ENCODE measurements at regions not wholly inside any gene's neighbourhood (a gene's known extent, or its start where the extent isn't known, plus 50 kb on each side); places are given as distances from the start of the nearest gene placed in this dataset.
"Not testable (repeated sequence)": the region's sequence is repeated elsewhere in the genome, so short reads cannot be mapped to it uniquely, and the experiment has no call there.

DNA sequence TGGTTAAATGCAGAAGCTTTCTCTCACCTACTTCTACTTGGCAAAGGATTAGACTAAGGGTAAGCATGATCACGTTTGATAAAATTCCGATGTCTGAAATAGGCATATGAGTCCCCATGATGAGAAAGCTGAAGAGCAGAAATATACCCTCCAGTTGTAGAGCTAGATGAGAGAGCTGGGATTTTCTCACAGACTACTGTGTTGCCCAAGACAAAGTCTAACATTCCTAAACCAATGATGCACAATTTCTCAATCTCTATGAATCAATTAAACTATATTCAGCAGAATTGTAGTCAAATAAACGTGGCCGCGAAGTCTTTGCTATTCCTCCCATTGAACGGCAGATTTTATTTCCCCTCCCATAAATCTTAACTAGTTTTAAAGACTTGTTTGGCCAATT lies 699.2 kb downstream of the KCNT2 start:
- DNase-seq, result no peak

- no peak for DNase-seq
Observed at GRCh38 chr1:195908121-195908520, 700.1 kb downstream of the KCNT2 start.

- no peak for DNase-seq
Observed at GRCh38 chr1:195903203-195903602, 705.0 kb downstream of the KCNT2 start.

- no peak for DNase-seq
Observed at GRCh38 chr1:195902779-195903178, 705.5 kb downstream of the KCNT2 start.

- no peak for DNase-seq
Observed at GRCh38 chr1:195899762-195900352, 708.4 kb downstream of the KCNT2 start.

DNA sequence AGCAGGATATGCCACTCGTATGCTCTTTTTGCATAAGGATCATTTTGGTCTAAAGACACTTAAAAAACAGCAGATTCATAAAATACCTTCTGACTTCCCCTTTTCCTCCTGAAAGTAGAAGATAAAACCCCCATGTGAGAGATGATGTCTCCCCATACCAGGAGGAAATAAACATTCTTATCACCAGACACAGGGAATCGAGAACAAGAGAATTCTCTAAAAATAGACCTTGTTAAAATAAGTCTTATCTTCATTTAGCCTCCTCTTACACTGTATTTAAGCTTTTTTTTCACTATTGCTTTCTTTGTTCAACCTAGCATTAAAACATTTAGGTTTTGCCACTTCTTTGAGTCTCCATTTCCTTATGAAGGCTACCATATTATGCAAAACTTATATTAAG lies 709.3 kb downstream of the KCNT2 start:
- no peak for DNase-seq

DNA sequence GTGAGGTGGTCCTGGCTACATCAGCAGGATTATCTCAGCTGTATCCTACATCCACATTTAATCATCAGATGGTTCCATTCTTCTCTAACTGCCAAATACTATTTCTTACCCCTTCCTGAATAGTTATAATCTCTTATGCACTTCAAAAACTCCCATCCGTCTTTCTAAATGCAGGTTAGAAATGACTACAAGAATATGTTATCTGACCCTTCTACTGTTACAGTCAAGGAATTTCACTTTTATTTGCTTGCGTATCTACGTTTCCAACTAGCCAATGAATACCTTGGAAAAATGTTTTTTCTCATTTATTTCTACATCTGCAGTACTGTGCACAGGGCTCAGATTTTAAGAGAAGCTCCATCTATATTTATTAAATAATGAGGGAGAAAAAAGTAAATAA lies 709.9 kb downstream of the KCNT2 start:
- DNase-seq, result no peak

DNA sequence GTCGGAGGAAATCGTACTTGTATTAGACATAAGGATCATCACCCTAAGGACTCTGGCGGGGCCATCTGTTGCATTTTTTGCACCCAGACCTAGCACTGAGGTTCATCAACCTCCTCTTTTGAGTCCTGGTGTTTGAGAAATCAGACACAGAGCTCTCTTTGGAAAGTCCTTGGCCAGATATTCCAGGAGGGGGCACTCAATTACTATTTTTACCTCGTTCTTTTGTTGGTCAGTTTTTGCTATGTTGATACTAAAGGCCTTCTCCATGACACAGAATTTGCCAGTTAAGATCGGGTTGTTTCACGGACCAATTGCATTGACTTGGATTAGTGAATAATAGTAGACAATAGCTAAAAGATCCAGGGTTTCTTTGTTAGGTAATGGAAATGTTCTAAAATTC lies 711.2 kb downstream of the KCNT2 start:
- no peak for DNase-seq

DNA sequence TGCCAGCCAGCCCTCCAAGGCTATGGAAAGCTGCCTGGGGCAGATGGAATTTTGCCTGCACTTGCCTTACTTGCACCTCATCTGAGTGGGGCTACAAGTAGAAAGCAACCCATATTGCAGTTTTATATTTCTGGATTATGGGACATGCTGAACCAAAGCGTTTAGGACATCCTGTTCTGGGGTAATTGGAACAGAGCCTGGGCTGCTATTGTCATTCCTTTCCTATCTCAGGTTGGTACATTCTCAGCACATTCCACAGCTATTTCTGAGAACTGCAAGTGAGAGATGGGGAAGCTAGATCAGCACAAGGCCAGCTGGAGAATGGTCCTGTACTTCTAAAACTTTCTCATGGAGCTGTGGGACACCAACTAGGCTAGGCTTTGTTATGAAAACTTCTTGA lies 713.8 kb downstream of the KCNT2 start:
- DNase-seq, result no peak

DNA sequence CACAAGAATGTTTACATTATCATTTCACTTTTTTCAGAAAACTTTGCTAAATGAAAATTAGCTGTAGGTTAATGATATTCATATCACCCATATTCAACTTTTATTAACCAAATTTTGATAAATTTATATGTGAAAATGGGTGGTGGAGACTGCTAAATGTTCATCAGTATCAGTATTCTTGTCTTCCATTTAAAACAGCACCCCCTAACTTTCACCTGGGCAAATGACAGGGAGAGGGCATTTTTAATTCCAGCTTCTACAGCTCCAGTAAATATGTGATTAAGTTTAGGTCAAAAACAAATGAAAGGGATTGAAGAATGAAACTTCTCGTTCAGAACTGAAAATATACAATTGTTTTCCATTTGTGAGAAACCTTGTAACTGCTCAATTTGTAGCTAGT lies 722.2 kb downstream of the KCNT2 start:
- no peak for DNase-seq

DNA sequence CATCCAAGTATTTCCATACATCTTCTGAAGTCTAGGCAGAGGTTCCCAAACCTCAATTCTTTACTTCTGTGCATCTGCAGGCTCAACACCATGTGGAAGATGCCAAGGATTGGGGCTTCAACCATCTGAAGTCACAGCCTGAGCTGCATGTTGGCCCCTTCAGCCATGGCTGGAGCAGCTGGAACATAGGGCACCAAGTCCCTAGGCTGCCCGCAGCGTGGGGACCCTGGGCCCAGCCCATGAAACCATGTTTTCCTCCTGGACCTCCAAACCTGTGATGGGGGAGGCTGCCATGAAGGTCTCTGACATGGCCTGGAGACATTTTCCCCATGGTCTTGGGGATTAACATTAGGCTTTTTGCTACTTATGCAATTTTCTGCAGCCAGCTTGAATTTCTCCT lies 729.8 kb downstream of the KCNT2 start:
- no peak for DNase-seq

GRCh38 chr1:195876792-195877191 lies 731.4 kb downstream of the KCNT2 start:
- DNase-seq, result no peak

DNA sequence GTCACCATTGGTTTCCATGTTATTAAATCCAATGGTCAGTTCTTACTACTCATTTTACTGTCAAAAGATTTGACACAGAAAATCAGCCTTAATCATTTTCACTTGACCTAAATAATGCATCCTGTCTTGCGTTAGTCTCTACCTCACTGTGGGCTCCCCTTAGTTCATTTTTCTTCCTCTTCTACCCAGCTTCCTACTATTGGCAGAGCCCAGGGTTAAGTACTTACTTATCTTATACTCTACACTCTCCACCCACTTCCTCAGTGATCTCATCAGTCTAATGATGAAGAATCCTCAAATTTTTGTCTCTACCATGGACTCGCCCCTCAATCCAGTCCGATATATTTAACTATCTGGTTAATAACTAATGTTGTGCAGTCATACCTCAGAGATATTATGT lies 735.9 kb downstream of the KCNT2 start:
- no peak for DNase-seq

DNA sequence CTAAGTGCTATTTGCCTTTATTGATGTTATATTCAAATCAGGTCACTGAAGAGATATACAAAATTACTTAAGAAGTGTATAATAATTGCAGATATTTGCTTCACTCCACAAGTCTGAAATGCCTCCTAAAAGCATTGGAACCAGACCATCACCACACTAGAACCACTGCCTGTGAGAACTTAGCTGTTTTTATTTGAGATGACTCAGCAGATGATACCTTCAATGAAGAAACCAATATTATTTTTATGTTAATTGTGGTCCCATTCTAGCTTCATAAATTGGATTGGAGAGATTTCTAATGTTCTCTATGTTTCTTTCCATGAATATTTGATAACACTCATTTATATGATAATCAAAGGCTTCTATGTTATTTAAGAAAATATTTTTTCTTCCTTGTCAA lies 740.6 kb downstream of the KCNT2 start:
- DNase-seq, result no peak

DNA sequence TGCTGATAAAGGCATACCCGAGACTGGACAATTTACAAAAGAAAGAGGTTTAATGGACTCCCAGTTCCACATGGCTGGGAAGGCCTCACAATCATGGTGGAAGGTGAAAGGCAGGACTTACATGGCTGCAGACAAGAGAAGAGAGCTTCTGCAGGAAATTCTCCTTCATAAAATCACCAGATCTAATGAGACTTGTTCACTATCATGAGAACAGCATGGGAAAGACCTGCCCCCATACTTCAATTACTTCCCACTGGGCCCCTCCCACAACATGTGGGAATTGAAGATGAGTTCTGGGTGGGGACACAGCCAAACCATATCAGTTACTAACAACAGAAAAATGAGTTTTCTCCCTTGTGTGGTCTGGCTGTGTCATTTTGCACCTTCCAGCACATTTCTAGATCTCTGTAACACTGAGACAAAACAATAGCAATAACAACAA lies 741.4 kb downstream of the KCNT2 start:
- DNase-seq, result no peak

DNA sequence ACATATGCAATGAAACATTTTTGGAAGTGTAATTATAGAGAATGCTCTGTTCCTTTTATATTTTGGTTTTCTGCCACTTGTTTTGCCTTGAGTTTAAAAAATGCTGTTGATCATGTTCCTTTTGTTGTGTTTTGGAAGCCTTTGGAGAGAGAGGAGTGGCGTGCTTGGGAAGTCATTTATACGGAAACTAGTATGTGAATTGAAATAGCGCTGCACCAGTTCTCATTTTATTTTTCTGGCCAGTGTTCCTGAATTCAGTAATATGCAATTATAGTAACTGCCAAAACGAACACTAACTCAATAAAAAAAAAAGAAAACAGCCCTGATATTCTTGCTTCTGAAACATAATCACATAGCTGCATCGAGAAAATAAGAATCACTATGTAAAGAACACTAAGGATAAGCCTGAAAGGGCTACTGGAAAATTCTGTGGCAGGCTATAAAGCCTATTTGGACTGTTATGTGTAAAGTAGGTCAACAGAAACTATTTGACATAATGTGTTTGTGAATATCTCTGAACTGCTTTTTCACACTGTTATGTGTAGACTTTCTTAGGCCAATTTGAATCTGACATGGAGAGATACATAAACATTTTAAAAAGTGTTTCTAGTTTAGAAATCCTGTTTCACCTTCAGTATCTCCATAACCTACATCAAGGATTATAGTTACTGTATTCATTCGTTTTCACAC lies 742.0 kb downstream of the KCNT2 start:
- DNase-seq, result no peak

GRCh38 chr1:195851804-195852203 lies 756.4 kb downstream of the KCNT2 start:
- DNase-seq, result no peak

DNA sequence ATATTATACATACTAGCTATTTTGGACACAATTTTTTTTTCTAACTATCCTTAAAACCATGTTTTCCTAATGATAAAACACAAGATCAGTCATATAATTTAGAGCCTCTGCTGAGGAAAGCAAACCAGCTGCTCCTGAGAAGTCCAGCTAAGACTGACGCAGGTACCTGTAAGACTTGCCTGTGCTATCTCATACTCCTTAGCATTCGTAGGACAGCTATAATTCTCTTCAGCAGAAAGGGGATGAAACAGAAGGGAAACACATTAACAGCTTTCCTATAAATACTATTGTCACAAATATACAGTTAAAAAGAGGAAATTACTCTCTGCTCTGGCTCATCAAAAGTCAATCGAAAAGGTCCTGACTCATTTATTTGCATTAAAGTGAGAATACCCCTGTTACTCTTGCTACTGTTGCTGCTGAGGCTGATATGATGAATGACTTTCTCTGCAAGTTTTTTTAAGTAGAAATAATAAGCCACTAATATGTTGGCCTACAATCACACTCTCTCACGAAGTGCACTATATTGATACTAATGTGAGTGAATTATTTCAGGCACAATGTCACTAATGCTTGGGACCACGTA lies 757.1 kb downstream of the KCNT2 start:
- DNase-seq, result no peak

- DNase-seq, result no peak
Observed at GRCh38 chr1:195849180-195849579, 759.1 kb downstream of the KCNT2 start.

- not testable (repeated sequence) for DNase-seq
Observed at GRCh38 chr1:195847957-195848875, 760.0 kb downstream of the KCNT2 start.

GRCh38 chr1:195831789-195832188 lies 776.5 kb downstream of the KCNT2 start:
- DNase-seq, result no peak

- DNase-seq, result no peak
Observed at GRCh38 chr1:195828325-195828724, 779.9 kb downstream of the KCNT2 start.

DNA sequence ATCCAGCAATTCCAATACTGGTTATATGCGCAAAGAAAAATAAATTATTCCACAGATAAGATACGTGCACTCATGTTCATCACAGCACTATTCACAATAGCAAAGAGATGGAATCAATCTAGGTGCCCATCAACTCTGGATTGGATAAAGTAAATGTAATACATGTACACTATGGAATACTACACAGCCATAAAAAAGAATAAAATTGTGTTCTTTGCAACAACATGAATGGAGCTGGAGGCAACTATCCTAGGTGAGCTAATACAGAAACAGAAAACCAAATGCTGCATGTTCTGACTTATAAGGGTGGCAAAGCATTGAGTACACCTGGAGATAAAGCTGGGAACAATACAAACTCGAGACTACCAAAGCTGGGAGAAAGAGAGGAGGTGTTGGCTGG lies 787.3 kb downstream of the KCNT2 start:
- no peak for DNase-seq

DNA sequence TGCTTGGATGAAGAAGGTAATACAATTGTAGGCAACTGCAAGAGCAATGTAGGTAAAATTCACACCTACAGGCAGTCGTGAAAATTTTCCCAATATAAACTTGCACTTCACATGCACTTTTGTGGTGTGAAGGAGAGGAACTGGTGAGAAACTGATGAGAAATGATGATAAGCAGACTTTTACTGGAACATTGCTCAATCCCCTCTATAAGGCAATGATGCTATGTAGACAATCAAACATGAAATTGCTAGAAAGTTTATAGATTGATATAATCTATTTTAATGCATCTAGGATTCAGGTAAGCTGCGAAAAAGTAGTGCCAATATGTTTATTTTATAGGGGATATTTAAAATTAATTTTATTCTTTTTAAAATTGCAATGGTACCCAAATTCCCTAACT lies 802.2 kb downstream of the KCNT2 start:
- no peak for DNase-seq
